K562 (cell line): ENCODE measurements at regions not wholly inside any gene's neighbourhood (a gene's known extent, or its start where the extent isn't known, plus 50 kb on each side); places are given as distances from the start of the nearest gene placed in this dataset.

ENCODE experiments used
- ATAC-seq: fragments of 200-7000 bp; cut with Tn5 transposase; 3 replicates; pipeline ENCODE4 v1.9.1; 2020; ENCODE audit warnings: moderate library complexity
- BruUV-seq: library from RNA; stranded (reverse); fragments of 400-500 nt; replicated peaks from 2 replicates; lab custom pipeline; 2021; lab: Mats Ljungman, UMichigan
- CTCF ChIA-PET: fragments of 300-600 bp; formaldehyde crosslinking; extraction: SDS; loops from one replicate; lab custom pipeline; 2021; ENCODE audit warnings: low intra/inter-chr PET ratio; lab: Yijun Ruan, JAX
- POLR2A ChIA-PET: fragments of 300-600, 350-650 bp; sonication (Branson Sonifier 250); formaldehyde crosslinking; extraction: SDS; loops from one replicate; lab custom pipeline; 2021; ENCODE audit warnings: antibody characterized with exemption, inconsistent platforms; lab: Yijun Ruan, JAX
- DNase-seq, 4 experiments: peaks; one replicate each; pipeline versions ENCODE4 v3.0.0 to v3.0.0-alpha.2; 2011 to 2018; ENCODE audit warnings: low spot score in 3 of 4, mixed read lengths in 3 of 4; ENCODE audit errors: extremely low read depth in 1 of 4
- FAIRE-seq: peaks from 2 replicates; lab custom pipeline; 2011; peaks lifted over from hg19 to GRCh38; lab: Jason Lieb, UNC
- H2AFZ ChIP-seq: 2 replicates; pipeline ENCODE4 v1.6.0; 2011; ENCODE audit warnings: low read depth, low read length, control low read depth, inconsistent platforms
- H3K27ac ChIP-seq: fragments of 200-600 bp; 3 replicates; pipeline ENCODE4 v1.8.0; 2011; ENCODE audit warnings: low read depth, mild to moderate bottlenecking, control low read depth, inconsistent platforms, low read length, moderate library complexity, mixed read lengths; ENCODE audit errors: extremely low read depth
- H3K27me3 ChIP-seq, 2 experiments: fragments of 300-600 bp in 1 of 2; 2 replicates in 1 of 2; 3 replicates in 1 of 2; pipeline versions ENCODE4 v1.6.0 to v1.8.0; 2011; ENCODE audit warnings: inconsistent platforms in 2 of 2, low read length in 2 of 2, mild to moderate bottlenecking in 1 of 2, mixed read lengths in 1 of 2, moderate library complexity in 1 of 2; ENCODE audit not compliant: control insufficient read depth in 2 of 2, insufficient read depth in 2 of 2
- H3K36me3 ChIP-seq: fragments of 300-600 bp; 3 replicates; pipeline ENCODE4 v1.8.0; 2011; ENCODE audit warnings: mild to moderate bottlenecking, low read length, inconsistent platforms; ENCODE audit not compliant: control insufficient read depth, insufficient read depth
- H3K4me1 ChIP-seq, 2 experiments: fragments of 200-600 bp in 1 of 2; replicated peaks in 1 of 2; 2 replicates in 1 of 2; 3 replicates in 1 of 2; pipeline versions ENCODE4 v1.5.1 to v1.8.0; 2011; ENCODE audit warnings: inconsistent platforms in 2 of 2, low read length in 2 of 2, mild to moderate bottlenecking in 1 of 2, mixed read lengths in 1 of 2, moderate library complexity in 1 of 2; ENCODE audit not compliant: control insufficient read depth in 2 of 2, insufficient read depth in 2 of 2
- H3K4me2 ChIP-seq: 2 replicates; pipeline ENCODE4 v1.6.1; 2011; ENCODE audit warnings: low read length, control low read depth, inconsistent platforms, mixed read lengths; ENCODE audit not compliant: insufficient read depth
- H3K4me3 ChIP-seq: fragments of 200-600 bp; sonication (generic), shearing (Covaris generic); 2 replicates; pipeline ENCODE4 v1.5.1; 2016; ENCODE audit warnings: control low read depth, inconsistent platforms
- H3K79me2 ChIP-seq: fragments of 200-600 bp; 3 replicates; pipeline ENCODE4 v1.8.0; 2011; ENCODE audit warnings: low read length, inconsistent platforms; ENCODE audit not compliant: control insufficient read depth, insufficient read depth
- H3K9ac ChIP-seq, 2 experiments: 2 replicates each; pipeline versions ENCODE4 v1.6.0 to v1.6.1; 2011; ENCODE audit warnings: low read depth in 2 of 2, low read length in 2 of 2, control low read depth in 1 of 2, inconsistent platforms in 1 of 2, mild to moderate bottlenecking in 1 of 2, mixed read lengths in 1 of 2; ENCODE audit not compliant: insufficient read depth in 1 of 2
- H3K9me1 ChIP-seq: one replicate; pipeline ENCODE4 v1.6.0; 2011; ENCODE audit warnings: inconsistent platforms, mild to moderate bottlenecking, low read length, moderate library complexity; ENCODE audit not compliant: control insufficient read depth, insufficient read depth
- H3K9me3 ChIP-seq: replicated peaks from 2 replicates; pipeline ENCODE4 v1.5.1; 2011; ENCODE audit warnings: low read depth, low read length, inconsistent platforms; ENCODE audit not compliant: control insufficient read depth, insufficient read depth
- H4K20me1 ChIP-seq: replicated peaks from 2 replicates; pipeline ENCODE4 v1.6.1; 2011; ENCODE audit warnings: low read length, inconsistent platforms, mixed read lengths; ENCODE audit not compliant: control insufficient read depth, insufficient read depth
- CHCHD3 ChIP-seq: fragments of 250-450 bp; sonication (Bioruptor Pico); IDR thresholded peaks from 2 replicates; pipeline ENCODE4 v2.1.2; 2022; ENCODE audit warnings: mild to moderate bottlenecking
- MEF2A ChIP-seq: IDR thresholded peaks from 2 replicates; pipeline ENCODE4 v1.6.1; 2011; ENCODE audit warnings: low read depth, mild to moderate bottlenecking, low read length, moderate library complexity; ENCODE audit not compliant: control insufficient read depth
- ZNF778 ChIP-seq: fragments of 450-650 bp; formaldehyde crosslinking; IDR thresholded peaks from 2 replicates; pipeline ENCODE4 v1.4.0; 2020; ENCODE audit warnings: mild to moderate bottlenecking, moderate library complexity
- WGBS: fragments of 100-300 bp; shearing (Covaris generic); methylation state at CpG from one replicate; pipeline ENCODE4 v1.1.6; 2016; ENCODE audit warnings: low coverage, mixed read lengths; ENCODE audit not compliant: insufficient coverage; ENCODE audit errors: missing lambda C conversion rate; 5-methylcytosine and 5-hydroxymethylcytosine counted together
- in situ Hi-C: fragments of 300-500 bp; cut with MboI; formaldehyde crosslinking; loops from 4 replicates; pipeline ENCODE4 v1.15.0; 2018; ENCODE audit warnings: inconsistent platforms, mixed read lengths
- intact Hi-C: fragments of 100-400 bp; cut with micrococcal nuclease; formaldehyde crosslinking; loops from 2 replicates; pipeline ENCODE4 v1.14.2; 2022
- TF ChIP-seq, protein P1 (sequence below), 2 experiments: fragments of 450-650 bp in 1 of 2; sonication (generic) in 1 of 2; formaldehyde crosslinking; conservative IDR thresholded peaks; 2 replicates each; pipeline versions ENCODE4 v1.4.0 to v1.8.1; 2020 to 2022; ENCODE audit warnings: mild to moderate bottlenecking in 1 of 2, missing genetic modification reagents in 1 of 2
- TF ChIP-seq, protein P2 (sequence below), 2 experiments: fragments of 250-450 bp in 1 of 2; fragments of 450-650 bp in 1 of 2; sonication (Bioruptor Pico) in 1 of 2; IDR thresholded peaks; 2 replicates each; pipeline versions ENCODE4 v1.6.1 to v1.8.0; 2016 to 2021; ENCODE audit warnings: mild to moderate bottlenecking in 2 of 2, moderate library complexity in 2 of 2, missing compliant biosample characterization in 1 of 2, missing genetic modification characterization in 1 of 2

DNA sequence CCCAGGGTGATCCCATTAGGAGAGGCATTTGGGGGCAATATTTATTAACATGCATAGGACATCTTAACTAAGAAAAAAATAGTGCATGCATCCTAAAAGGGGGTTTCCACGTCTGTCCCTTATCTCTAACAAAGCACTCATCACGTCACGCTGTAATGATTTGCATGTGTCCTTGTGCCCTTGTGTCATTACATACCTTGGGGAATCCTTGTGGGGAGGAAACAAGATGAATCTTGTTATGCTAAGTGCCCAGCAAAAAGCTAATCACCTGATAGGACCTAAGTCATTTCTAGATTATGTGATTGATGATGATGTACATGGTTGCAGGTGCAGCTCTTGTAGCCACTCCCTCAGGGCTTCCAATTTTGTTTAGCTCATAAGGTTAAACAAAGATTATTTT lies 250.9 kb downstream of the FBXO15 start:
- H3K9ac ChIP-seq: no peak overlapping the region
- no peaks in the 10 kb centered on the region for H3K4me1 ChIP-seq
- H3K27ac ChIP-seq: no peak overlapping the region
- no peak overlapping the region for H3K4me3 ChIP-seq
- H3K4me2 ChIP-seq: no peak overlapping the region
- no peaks in the 10 kb centered on the region for H3K9me1 ChIP-seq
- no TSS peak for BruUV-seq
- FAIRE-seq (no peak), DNase-seq (no peak), ATAC-seq (no peak)
- intact Hi-C loops (no loop called here), in situ Hi-C loops (no loop called here)
- H3K9me3 ChIP-seq: no peaks in the 10 kb centered on the region
- H3K79me2 ChIP-seq: no peaks in the 10 kb centered on the region
- POLR2A ChIA-PET: interaction anchor here (0.5 kb wide), 1 partner anchor 70 kb away, joined by 3 read pairs; no protein-coding TSS in a partner anchor
- CTCF ChIA-PET: no interaction called here
- no peaks in the 10 kb centered on the region for H4K20me1 ChIP-seq
- 0% methylated on average over 3 of the region's 3 CpGs for WGBS
- H2AFZ ChIP-seq: no peak overlapping the region
- TF ChIP-seq CHCHD3 (CRISPR knock-in tag) (no peak), ZNF778 (CRISPR knock-in tag) (no peak), MEF2A (no peak)
- TF ChIP-seq, protein P1, sequence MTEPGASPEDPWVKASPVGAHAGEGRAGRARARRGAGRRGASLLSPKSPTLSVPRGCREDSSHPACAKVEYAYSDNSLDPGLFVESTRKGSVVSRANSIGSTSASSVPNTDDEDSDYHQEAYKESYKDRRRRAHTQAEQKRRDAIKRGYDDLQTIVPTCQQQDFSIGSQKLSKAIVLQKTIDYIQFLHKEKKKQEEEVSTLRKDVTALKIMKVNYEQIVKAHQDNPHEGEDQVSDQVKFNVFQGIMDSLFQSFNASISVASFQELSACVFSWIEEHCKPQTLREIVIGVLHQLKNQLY (CRISPR knock-in tag; conservative IDR thresholded peaks at IDR 0.05): no peak
- TF ChIP-seq, protein P2, sequence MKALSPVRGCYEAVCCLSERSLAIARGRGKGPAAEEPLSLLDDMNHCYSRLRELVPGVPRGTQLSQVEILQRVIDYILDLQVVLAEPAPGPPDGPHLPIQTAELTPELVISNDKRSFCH (CRISPR knock-in tag; IDR thresholded peaks at IDR 0.05): no peak
- TF ChIP-seq, protein P2 (tag; IDR thresholded peaks at IDR 0.05): no peak
- H3K27me3 ChIP-seq: no peaks in the 10 kb centered on the region; a peak in 1 of 5 replicates
- H3K36me3 ChIP-seq: no peaks in the 10 kb centered on the region
